Rectal smooth muscle tissue (tissue), 1 donor: ENCODE measurements at regions not wholly inside any gene's neighbourhood (a gene's known extent, or its start where the extent isn't known, plus 50 kb on each side); places are given as distances from the start of the nearest gene placed in this dataset.
"Not testable (repeated sequence)": the region's sequence is repeated elsewhere in the genome, so short reads cannot be mapped to it uniquely, and the experiment has no call there.

Source experiments
- H3K27ac ChIP-seq: one replicate; pipeline ENCODE4 v1.7.0; 2013; ENCODE audit warnings: low read depth, low read length, inconsistent platforms
- H3K27me3 ChIP-seq: one replicate; pipeline ENCODE4 v1.7.0; 2013; ENCODE audit warnings: low read length; ENCODE audit not compliant: control insufficient read depth, insufficient read depth
- H3K36me3 ChIP-seq: one replicate; pipeline ENCODE4 v1.7.0; 2013; ENCODE audit warnings: low read length; ENCODE audit not compliant: control insufficient read depth, insufficient read depth
- H3K4me1 ChIP-seq: one replicate; pipeline ENCODE4 v1.7.0; 2013; ENCODE audit warnings: low read length; ENCODE audit not compliant: control insufficient read depth, insufficient read depth
- H3K4me3 ChIP-seq: one replicate; pipeline ENCODE4 v1.7.0; 2013; ENCODE audit warnings: low read length
- H3K9ac ChIP-seq: one replicate; pipeline ENCODE4 v1.7.0; 2013; ENCODE audit warnings: low read length

DNA sequence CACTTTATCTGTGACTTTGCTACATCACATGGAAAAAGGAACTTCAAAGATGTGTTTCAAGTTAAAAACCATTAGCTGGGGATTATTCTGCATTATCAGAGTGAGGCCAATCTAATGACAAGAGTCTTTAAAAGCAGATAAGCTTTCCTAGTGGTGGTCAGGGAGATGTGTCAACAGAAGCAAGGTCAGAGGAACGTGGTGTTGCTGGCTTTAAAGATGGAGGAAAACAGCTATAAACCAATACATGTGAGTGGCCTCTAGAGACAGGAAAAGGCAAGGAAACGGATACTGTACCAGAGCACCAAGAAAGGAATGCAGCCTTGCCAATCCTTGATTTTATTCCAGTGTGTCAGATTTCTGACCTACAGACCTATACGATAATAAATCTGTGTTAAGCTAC, 204.2 kb downstream of the TAF11L14 start:
- Histone ChIP-seq H3K27me3 (no peaks in the 10 kb centered on the region), H3K36me3 (no peaks in the 10 kb centered on the region), H3K27ac (no peak overlapping the region), H3K9ac (no peak overlapping the region), H3K4me1 (no peaks in the 10 kb centered on the region), H3K4me3 (no peak overlapping the region)

DNA sequence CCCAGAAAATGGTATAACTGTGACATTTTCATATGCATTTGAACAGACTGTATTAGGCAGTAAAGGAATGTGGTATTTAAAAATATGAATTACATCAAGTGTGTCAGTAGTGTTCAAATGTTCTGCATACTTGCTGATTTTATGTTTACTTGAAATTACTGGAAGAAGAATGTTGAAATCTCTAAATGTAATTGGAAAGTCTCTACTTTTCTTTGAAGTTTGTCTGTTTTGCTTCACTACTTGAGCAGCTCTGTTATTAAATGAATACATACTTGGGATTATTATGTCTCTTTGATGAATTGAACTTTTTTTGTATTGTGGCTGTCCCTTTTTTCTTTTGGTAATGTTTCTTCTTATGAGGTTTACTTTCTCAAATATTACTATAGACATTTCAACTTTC, 205.6 kb downstream of the TAF11L14 start:
- Histone ChIP-seq H3K27ac (no peak overlapping the region), H3K4me1 (no peaks in the 10 kb centered on the region), H3K4me3 (no peak overlapping the region), H3K27me3 (no peaks in the 10 kb centered on the region), H3K9ac (no peak overlapping the region), H3K36me3 (no peaks in the 10 kb centered on the region)

DNA sequence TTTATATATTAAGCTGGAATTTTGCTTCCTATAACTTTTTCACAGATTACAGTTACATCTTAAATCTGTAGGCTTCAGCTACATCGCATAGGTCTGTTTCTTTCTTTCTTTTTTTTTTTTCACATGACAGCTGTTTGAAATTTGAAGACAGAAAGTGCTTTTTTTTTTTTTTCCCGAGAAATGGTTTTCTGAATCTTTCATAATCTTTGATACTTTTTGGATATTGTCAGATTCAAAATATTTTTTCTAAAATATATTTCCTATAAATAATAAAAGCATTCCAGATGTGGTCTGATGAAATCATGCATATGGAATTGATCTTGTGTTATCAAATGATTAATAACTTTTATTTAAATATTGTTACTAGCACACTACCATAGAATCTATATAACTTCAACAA, 212.2 kb downstream of the TAF11L14 start:
- Histone ChIP-seq H3K9ac (no peak overlapping the region), H3K4me1 (no peaks in the 10 kb centered on the region), H3K4me3 (no peak overlapping the region), H3K36me3 (no peaks in the 10 kb centered on the region), H3K27me3 (no peaks in the 10 kb centered on the region), H3K27ac (no peak overlapping the region)

DNA sequence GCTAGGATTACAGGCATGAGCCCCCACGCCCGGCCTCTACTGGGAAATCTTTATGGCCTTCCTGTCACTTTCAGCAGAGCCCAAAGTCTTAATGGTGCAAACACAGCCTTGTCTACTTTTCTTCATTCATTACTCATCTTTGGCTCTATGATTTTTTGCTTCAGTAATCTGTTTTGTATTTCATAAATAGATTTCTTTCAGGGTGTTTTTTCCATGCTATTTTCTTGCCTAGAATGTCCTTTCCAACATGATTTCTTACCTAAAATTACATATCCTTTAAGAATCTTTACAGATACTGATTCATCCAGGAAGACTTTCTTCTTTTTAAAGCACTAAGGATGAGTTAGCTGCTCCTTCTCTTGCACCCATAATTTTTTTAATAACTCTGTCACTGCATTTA, 213.0 kb downstream of the TAF11L14 start:
- no peak overlapping the region for H3K27ac ChIP-seq
- H3K36me3 ChIP-seq, result no peaks in the 10 kb centered on the region
- H3K4me1 ChIP-seq, result no peaks in the 10 kb centered on the region
- no peak overlapping the region for H3K4me3 ChIP-seq
- H3K27me3 ChIP-seq, result no peaks in the 10 kb centered on the region
- H3K9ac ChIP-seq, result no peak overlapping the region

DNA sequence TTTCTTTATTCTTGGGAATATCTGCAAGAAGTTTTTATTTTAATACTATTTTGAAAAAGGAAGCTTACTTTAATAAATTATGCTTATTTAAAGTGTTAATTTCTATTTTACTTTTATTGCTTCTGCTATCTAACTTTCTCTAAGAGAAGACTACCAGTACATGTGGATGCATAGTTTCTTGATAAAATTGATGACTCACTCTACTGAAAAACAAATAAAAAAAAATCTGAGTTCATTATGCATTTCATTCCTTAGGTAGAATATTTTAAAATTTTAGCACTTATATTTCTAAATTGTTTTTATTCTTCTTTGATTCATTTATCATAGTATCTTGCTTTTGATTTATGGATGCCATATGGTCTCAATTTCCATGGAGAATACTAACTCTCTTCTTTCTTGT, 217.9 kb downstream of the TAF11L14 start:
- no peaks in the 10 kb centered on the region for H3K36me3 ChIP-seq
- H3K9ac ChIP-seq, result no peak overlapping the region
- H3K27ac ChIP-seq, result no peak overlapping the region

DNA sequence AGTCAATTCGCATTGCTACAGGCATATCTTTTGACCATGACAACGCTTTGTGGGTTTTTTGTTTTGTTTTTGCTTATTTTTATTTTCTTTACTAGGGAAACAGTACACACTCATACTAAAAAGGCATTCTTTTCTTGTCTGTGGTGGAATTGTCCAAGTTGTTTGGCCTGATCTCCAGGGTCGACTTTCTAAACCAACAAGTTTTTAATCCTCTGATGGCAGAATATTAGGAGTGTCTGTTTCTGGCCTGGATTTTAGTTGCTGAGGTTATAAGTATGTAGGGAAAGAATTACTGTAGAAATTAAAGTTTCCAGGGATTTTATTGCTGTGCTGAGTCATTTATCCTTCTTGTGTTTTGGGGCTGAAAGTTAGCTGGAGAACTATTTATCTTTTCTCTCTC, 218.5 kb downstream of the TAF11L14 start:
- H3K27me3 ChIP-seq, result no peaks in the 10 kb centered on the region
- no peaks in the 10 kb centered on the region for H3K36me3 ChIP-seq
- H3K4me3 ChIP-seq, result no peak overlapping the region
- no peak overlapping the region for H3K27ac ChIP-seq
- H3K4me1 ChIP-seq, result no peaks in the 10 kb centered on the region
- no peak overlapping the region for H3K9ac ChIP-seq

More for the DNA sequence above, 217.9 kb downstream of the TAF11L14 start:
- H3K4me1 ChIP-seq, result no peaks in the 10 kb centered on the region
- no peak overlapping the region for H3K4me3 ChIP-seq
- H3K27me3 ChIP-seq, result no peaks in the 10 kb centered on the region

DNA sequence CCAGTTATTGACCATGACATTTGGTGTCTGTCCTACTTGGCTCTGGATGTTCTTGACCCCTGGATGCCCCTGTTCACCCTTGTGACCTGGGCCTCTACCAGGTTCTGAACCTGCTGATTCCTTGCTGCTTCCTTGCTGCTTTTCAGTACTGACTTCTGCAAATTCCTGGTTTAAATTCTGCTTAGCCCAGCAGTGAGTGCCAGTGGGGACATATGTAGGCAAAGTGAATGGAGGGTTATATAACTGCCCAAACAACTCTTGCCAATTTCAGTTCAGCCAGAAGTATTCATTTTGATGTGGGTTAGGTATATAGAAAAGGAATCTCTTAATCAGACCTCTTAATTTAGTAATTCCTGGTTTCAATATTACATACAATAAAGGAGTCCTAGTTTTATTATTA, 220.6 kb downstream of the TAF11L14 start:
- Histone ChIP-seq H3K4me1 (no peaks in the 10 kb centered on the region), H3K9ac (no peak overlapping the region), H3K4me3 (no peak overlapping the region), H3K36me3 (no peaks in the 10 kb centered on the region), H3K27ac (no peak overlapping the region), H3K27me3 (no peaks in the 10 kb centered on the region)

DNA sequence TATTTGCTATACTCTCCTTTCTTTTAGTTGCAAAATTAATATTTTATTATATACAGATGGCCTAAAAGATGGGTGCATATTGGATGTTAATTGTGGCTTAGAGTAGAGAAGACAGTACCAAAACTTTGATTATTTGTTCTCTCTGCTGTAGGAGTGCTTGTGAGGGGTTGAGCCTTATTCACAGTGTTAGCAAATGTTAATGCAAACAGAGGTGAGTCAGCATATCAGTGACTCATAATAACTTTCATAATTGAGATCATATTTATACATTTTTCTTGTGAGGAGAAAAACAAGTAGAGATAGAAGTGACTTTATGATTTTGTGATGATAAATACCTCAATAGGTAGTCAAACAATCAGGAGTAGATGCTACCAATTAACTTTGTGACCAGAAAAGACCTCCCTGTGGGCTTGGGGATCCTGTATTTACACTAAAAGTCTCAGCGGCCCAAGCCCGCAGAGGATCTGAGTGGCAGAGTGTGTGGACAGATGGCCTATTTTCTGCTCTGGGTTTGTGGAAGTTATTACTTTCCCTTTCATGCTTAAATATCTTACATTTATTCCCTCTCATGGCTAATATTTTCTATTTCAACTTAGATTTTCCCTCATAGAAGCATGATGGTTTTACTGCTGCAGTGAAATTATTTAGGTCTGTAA, 226.5 kb downstream of the TAF11L14 start:
- Histone ChIP-seq H3K4me3 (no peak overlapping the region), H3K4me1 (no peaks in the 10 kb centered on the region), H3K9ac (no peak overlapping the region), H3K27ac (no peak overlapping the region), H3K36me3 (no peaks in the 10 kb centered on the region), H3K27me3 (no peaks in the 10 kb centered on the region)

DNA sequence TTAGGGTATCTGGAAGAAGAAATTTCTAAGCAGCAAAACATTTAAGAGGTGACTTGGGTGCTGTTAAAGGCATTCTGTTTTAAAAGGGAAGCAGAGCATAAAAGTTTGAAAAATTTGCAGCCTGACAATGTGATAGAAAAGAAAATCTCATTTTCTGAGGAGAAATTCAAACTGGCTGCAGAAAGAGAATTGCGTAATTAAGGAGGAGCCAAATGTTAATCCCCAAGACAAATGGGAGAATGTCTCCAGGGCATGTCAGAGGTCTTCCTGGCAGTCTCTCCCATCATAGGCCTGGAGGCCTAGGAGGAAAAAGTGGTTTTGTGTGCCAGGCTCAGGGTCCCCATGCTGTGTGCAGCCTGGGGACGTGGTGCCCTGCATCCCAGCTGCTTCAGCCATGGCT, 230.6 kb downstream of the TAF11L14 start:
- not testable (repeated sequence) for H3K27ac ChIP-seq, H3K36me3 ChIP-seq, H3K9ac ChIP-seq, H3K4me3 ChIP-seq, H3K4me1 ChIP-seq, H3K27me3 ChIP-seq

DNA sequence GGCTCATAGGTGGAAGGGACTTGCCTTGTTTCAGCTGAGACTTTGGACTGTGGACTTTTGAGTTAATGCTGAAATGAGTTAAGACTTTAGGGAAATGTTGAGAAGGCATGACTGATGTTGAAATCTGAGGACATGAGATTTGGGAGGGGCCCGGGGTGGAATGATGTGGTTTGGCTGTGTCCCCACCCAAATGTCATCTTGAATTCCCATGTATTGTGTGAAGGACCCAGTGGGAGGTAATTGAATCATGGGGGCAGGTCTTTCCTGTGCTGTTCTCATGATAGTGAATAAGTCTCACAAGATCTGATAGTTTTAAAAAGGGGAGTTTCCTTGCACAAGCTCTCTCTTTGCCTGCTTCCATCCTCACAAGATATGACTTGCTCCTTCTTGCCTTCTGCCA, 231.7 kb downstream of the TAF11L14 start:
- not testable (repeated sequence) for H3K27me3 ChIP-seq, H3K27ac ChIP-seq, H3K36me3 ChIP-seq, H3K4me1 ChIP-seq, H3K9ac ChIP-seq, H3K4me3 ChIP-seq

DNA sequence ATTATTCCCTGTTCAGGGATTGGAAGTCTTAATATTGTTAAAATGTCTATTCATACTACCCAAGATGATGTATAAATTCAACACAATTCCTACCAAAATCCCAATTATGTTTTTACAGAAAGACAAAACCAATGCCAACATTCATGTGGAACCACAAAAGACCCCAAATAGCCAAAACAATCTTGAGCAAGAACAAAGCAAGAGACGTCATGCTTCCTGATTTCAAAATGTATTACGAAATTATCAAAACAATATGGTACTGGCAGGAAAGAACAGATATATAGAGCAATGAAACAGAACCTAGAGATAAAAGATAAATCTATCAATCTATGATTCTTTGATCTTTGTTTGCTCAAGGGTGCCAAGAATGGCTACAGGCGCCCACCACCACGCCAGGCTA, 237.9 kb downstream of the TAF11L14 start:
- Histone ChIP-seq H3K4me1 (no peaks in the 10 kb centered on the region), H3K27me3 (no peaks in the 10 kb centered on the region), H3K9ac (no peak overlapping the region), H3K4me3 (no peak overlapping the region), H3K27ac (no peak overlapping the region), H3K36me3 (no peaks in the 10 kb centered on the region)

DNA sequence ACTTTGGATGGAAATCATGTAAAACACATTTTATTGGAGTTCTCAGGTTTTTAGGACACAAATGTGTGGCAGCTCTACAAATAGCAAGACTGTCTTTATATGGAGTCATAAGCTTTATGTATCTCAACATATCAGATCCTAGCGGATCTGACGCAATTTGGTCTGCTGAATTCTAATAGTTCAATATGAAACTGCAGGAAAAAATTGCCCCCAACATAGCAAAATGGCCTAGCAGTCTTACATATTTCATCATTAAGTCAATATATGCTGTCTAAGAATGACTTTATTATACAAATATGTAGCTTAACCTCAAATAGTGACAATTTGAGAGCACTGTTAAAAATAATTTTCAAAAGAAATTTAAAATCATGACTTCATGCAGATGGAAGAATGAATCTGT, 244.3 kb downstream of the TAF11L14 start:
- H3K27me3 ChIP-seq, result no peaks in the 10 kb centered on the region
- no peak overlapping the region for H3K9ac ChIP-seq
- H3K36me3 ChIP-seq, result no peaks in the 10 kb centered on the region
- no peak overlapping the region for H3K27ac ChIP-seq
- H3K4me3 ChIP-seq, result no peak overlapping the region
- no peaks in the 10 kb centered on the region for H3K4me1 ChIP-seq

DNA sequence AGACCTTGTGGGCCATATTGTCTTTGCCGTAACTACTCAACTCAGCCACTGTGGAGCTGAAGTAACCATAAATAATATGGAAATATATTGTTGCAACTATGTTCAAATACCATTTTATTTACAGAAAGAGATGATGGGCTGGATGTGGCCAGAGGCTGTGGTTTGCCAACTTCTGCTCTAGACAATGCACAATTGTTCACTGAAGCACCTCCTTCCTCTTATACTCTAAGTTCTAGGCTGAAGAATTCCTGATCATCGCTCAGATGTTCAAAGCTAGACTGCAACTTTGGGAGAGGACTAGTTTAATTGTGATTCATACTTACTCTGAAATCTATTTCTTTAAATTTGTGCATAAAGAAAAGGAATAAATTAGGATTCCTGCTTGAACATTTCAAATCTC, 245.0 kb downstream of the TAF11L14 start:
- Histone ChIP-seq H3K36me3 (no peaks in the 10 kb centered on the region), H3K27ac (no peak overlapping the region), H3K4me3 (no peak overlapping the region), H3K4me1 (no peaks in the 10 kb centered on the region), H3K27me3 (no peaks in the 10 kb centered on the region), H3K9ac (no peak overlapping the region)
